Omental fat pad (tissue), 3 donors: ENCODE measurements at regions not wholly inside any gene's neighbourhood (a gene's known extent, or its start where the extent isn't known, plus 50 kb on each side); places are given as distances from the start of the nearest gene placed in this dataset.

Experiments used
- ATAC-seq: fragments of 150-250 bp; one replicate; pipeline ENCODE4 v1.9.1; 2016; ENCODE audit warnings: mild to moderate bottlenecking, moderate library complexity; ENCODE audit not compliant: low FRiP score
- DNase-seq: peaks from one replicate; pipeline ENCODE4 v3.0.0-alpha.2; 2019; ENCODE audit warnings: low spot score
- CTCF ChIP-seq, 3 donors: fragments of 450-650 bp; IDR thresholded peaks; one replicate each; pipeline ENCODE4 v1.5.1; 2016 to 2017; ENCODE audit warnings: antibody characterized with exemption in 3 of 3, mild to moderate bottlenecking in 3 of 3, moderate library complexity in 2 of 3

GRCh38 chr12:78316136-78316535, 485.4 kb downstream of the NAV3 start:
- DNase-seq (no peak), ATAC-seq (no peak)
- no peak for TF ChIP-seq CTCF (IDR thresholded peaks at IDR 0.05)

DNA sequence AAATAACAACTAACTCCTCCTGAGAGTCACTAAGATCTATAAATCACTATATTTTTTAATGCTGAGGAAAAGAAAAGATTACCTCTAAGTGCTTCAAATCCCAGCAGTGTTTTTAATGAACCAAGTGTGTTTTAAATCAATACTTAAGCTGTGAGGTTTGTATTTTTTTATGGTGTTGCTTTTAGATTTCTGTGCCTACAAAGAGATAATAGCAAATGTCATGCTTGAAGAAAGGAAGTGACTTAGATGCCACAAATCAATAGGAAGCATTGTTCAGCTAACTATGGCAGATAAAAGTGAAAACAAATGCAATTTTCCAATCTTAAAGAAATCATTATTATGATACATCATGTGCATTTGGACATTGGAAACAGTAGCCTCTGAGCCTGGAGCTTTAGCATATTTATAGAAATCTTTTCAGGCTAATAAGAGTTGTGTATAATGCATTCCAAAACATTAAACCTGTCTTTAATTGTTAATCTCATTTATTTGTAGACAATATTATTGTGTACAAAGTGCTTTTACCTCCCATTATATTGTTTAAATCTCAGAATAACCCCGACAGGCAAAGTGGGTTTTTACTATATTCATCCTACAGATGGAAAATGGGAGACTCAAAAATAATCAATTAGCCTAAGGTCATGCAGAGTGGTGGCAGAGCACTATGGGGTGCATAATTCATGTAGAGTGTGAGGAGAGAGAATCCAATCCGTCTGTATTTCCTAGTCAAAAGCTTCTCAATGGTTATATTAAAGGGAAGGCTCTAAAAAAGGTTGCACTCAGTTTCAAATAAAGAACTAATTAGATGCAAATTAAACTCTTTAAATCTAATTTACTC, 486.2 kb downstream of the NAV3 start:
- no peak for TF ChIP-seq CTCF (IDR thresholded peaks at IDR 0.05)
- no peak for DNase-seq
- no peak for ATAC-seq

DNA sequence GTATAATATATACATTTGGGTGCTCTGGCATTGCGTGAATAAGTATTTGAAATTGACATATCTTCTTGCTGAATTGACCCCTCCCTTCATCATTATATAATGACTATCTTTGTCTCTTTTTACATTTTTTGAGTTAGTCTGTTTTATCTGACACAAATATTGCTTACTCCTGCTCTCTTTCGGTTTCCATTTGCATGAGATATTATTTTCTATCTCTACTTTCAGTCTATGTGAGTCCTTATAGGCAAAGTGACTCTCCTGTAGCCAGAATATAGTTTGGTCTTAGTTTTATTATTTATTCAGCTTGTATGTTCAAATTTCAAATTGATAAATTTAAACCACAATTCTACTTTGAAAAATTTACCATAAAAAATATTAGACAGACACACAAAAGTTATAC, 491.0 kb downstream of the NAV3 start:
- DNase-seq (no peak), ATAC-seq (no peak)
- TF ChIP-seq CTCF (IDR thresholded peaks at IDR 0.05), result no peak

GRCh38 chr12:78323226-78323625, 492.5 kb downstream of the NAV3 start:
- ATAC-seq, result no peak
- no peak for DNase-seq
- no peak for TF ChIP-seq CTCF (IDR thresholded peaks at IDR 0.05)

- no peak for DNase-seq
- ATAC-seq, result no peak
- TF ChIP-seq CTCF (IDR thresholded peaks at IDR 0.05), result no peak
These were observed 493.5 kb downstream of the NAV3 start for GRCh38 chr12:78324234-78324633.

- no peak for ATAC-seq
- DNase-seq, result no peak
- TF ChIP-seq CTCF (IDR thresholded peaks at IDR 0.05), result no peak
These were observed 497.8 kb downstream of the NAV3 start for GRCh38 chr12:78328524-78328923.

DNA sequence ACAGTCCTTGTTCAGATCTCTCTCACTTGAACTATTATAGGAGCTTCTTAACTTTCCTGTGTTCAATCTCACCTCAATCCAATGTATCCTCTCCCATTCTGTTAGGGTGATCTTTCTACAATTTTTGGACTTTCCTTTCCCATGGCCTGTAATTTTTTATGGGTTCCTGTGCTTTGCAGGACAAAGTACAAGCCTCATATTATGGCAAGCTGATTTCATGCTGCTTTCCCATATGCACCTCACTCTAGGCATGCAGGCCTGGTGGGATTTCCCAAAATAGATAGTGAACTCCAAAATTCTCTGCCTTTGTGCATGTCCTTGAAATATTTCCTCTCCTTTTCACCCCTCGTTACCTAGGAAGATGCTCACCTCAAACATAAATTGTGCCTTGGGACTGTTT, 499.4 kb downstream of the NAV3 start:
- no peak for TF ChIP-seq CTCF (IDR thresholded peaks at IDR 0.05)
- ATAC-seq, result no peak
- no peak for DNase-seq
